ENCODE measurements at regions not wholly inside any gene's neighbourhood (a gene's known extent, or its start where the extent isn't known, plus 50 kb on each side); places are given as distances from the start of the nearest gene placed in this dataset.

DNA sequence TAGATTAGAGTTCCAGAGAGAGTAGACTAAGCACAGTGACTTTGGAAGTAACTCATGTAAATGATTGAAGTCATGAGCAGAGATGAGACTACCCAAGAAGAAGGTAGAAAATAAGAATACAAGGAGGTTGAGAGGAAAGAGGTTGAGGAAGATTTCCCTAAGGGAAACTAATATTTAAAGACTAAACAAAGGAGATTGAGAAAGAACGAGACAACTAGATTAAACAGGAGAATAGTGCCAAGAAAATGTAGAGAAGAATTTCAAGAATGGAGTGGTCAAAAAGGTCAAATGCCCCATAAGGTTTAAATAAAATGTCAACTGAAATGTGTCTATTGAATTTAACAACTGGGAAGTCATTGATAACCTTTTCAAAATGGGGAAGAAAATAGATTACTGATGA, 59.0 kb downstream of the RPS29 start:
- POLR2A ChIA-PET = no interaction called here
- CTCF ChIA-PET = no interaction called here
- BruUV-seq (replicated peaks) = no TSS peak

DNA sequence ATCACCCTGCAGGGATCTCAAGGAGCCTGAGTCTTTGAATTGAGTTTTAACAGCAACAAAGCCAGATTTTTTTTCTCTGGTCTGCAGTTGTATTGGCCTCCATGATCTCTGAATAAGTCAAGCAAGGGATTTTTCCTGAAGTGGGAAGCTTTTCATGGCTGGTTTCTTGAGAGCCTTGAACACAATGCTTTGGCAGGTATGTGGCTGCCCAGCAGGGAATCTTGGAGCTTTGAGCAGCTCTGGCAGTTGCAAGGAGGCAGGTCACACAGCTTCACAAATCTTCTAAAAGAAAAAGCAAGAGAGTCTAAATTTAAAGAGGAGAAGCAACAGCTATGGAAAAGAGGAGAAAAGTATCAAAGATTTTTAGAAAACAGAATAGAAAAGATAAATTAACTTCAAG, 60.1 kb downstream of the RPS29 start:
- H3K4me2 ChIP-seq (ENCODE audit: low read length) = no peak overlapping the region
- ChIA-PET CTCF (interaction anchor here (0.7 kb wide), 1 partner anchor 64 kb away, joined by 3 read pairs; no protein-coding TSS in a partner anchor), RAD21 (ENCODE audit: low non-redundant PET in 1 of 2, low total read pairs in 2 of 2, uncharacterized antibody in 2 of 2, unreplicated experiment in 2 of 2) (no interaction called here), POLR2A (no interaction called here)
- H3K9ac ChIP-seq (ENCODE audit: low read length) = no peak overlapping the region
- no peaks in the 10 kb centered on the region for H3K9me3 ChIP-seq (ENCODE audit: control insufficient read depth in 1 of 2, insufficient read depth in 1 of 2, low read depth in 1 of 2, low read length in 2 of 2)
- H2AFZ ChIP-seq (ENCODE audit: low read depth, low read length, poor library complexity, severe bottlenecking) = no peak overlapping the region
- DNase-seq (ENCODE audit: low read depth, low spot score) (no peak), ATAC-seq (no peak)
- H4K20me1 ChIP-seq (ENCODE audit: insufficient read depth) = no peaks in the 10 kb centered on the region
- no peaks in the 10 kb centered on the region for H3K79me2 ChIP-seq (ENCODE audit: insufficient read depth, low read length)
- no peaks in the 10 kb centered on the region for H3K27me3 ChIP-seq (ENCODE audit: insufficient read depth, low read length)
- BruUV-seq (replicated peaks) = no TSS peak
- no peaks in the 10 kb centered on the region for H3K4me1 ChIP-seq (ENCODE audit: control insufficient read depth in 1 of 2, insufficient read depth in 2 of 2, low read length in 2 of 2)
- no peaks in the 10 kb centered on the region for H3K36me3 ChIP-seq (ENCODE audit: control insufficient read depth in 1 of 2, insufficient read depth in 2 of 2, low read length in 2 of 2)
- intact Hi-C loops (cut with micrococcal nuclease) = no loop called here
- H3K9me2 ChIP-seq (ENCODE audit: insufficient read depth) = no peaks in the 10 kb centered on the region
- no peak overlapping the region for H3K4me3 ChIP-seq (replicated peaks in 1 of 2; ENCODE audit: low read depth in 1 of 2, low read length in 2 of 2)
- H3K27ac ChIP-seq (ENCODE audit: low read depth, low read length) = no peak overlapping the region
- TF ChIP-seq EZH2 (IDR thresholded peaks at IDR 0.05) (no peak), ZFX (IDR thresholded peaks at IDR 0.05) (no peak), POLR2AphosphoS5 (IDR thresholded peaks at IDR 0.05; ENCODE audit: low read depth, low read length) (no peak), CEBPB (IDR thresholded peaks at IDR 0.05; ENCODE audit: low read depth) (no peak), CTCF (IDR thresholded peaks at IDR 0.05 in 2 of 3, conservative IDR thresholded peaks at IDR 0.05 in 1 of 3; ENCODE audit: borderline replicate concordance in 1 of 3, insufficient read depth in 1 of 3, low read depth in 2 of 3, low read length in 2 of 3) (no peak), EZH2phosphoT487 (IDR thresholded peaks at IDR 0.05; ENCODE audit: borderline replicate concordance) (no peak), TCF7L2 (IDR thresholded peaks at IDR 0.05; ENCODE audit: borderline replicate concordance, extremely low read depth, insufficient read depth, insufficient read length) (no peak), POLR2A (IDR thresholded peaks at IDR 0.05; ENCODE audit: borderline replicate concordance, extremely low read depth, insufficient read depth, insufficient read length) (no peak), REST (IDR thresholded peaks at IDR 0.05; ENCODE audit: low read depth) (no peak), ELF1 (IDR thresholded peaks at IDR 0.05; ENCODE audit: borderline replicate concordance, low read depth) (no peak)
- TF ChIP-seq, protein P1, sequence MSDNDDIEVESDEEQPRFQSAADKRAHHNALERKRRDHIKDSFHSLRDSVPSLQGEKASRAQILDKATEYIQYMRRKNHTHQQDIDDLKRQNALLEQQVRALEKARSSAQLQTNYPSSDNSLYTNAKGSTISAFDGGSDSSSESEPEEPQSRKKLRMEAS (IDR thresholded peaks at IDR 0.05) = no peak

More for the DNA sequence above, 59.0 kb downstream of the RPS29 start:
- Histone ChIP-seq H3K36me3 (ENCODE audit: control insufficient read depth in 1 of 2, insufficient read depth in 2 of 2, low read length in 2 of 2) (no peaks in the 10 kb centered on the region), H3K4me3 (replicated peaks in 1 of 2; ENCODE audit: low read depth in 1 of 2, low read length in 2 of 2) (no peak overlapping the region), H3K9me3 (ENCODE audit: control insufficient read depth in 1 of 2, insufficient read depth in 1 of 2, low read depth in 1 of 2, low read length in 2 of 2) (no peaks in the 10 kb centered on the region), H3K79me2 (ENCODE audit: insufficient read depth, low read length) (no peaks in the 10 kb centered on the region), H3K27ac (ENCODE audit: low read depth, low read length) (no peak overlapping the region), H3K9me2 (ENCODE audit: insufficient read depth) (no peaks in the 10 kb centered on the region), H3K4me1 (ENCODE audit: control insufficient read depth in 1 of 2, insufficient read depth in 2 of 2, low read length in 2 of 2) (no peaks in the 10 kb centered on the region), H2AFZ (ENCODE audit: low read depth, low read length, poor library complexity, severe bottlenecking) (no peak overlapping the region), H4K20me1 (ENCODE audit: insufficient read depth) (no peaks in the 10 kb centered on the region), H3K9ac (ENCODE audit: low read length) (no peak overlapping the region), H3K4me2 (ENCODE audit: low read length) (no peak overlapping the region), H3K27me3 (ENCODE audit: insufficient read depth, low read length) (no peaks in the 10 kb centered on the region)
- TF ChIP-seq TCF7L2 (IDR thresholded peaks at IDR 0.05; ENCODE audit: borderline replicate concordance, extremely low read depth, insufficient read depth, insufficient read length) (no peak), SP1 (IDR thresholded peaks at IDR 0.05; ENCODE audit: low read depth) (no peak), POLR2A (IDR thresholded peaks at IDR 0.05; ENCODE audit: borderline replicate concordance, extremely low read depth, insufficient read depth, insufficient read length) (no peak), ATF3 (IDR thresholded peaks at IDR 0.05) (no peak), POLR2AphosphoS5 (IDR thresholded peaks at IDR 0.05; ENCODE audit: low read depth, low read length) (no peak), EZH2 (IDR thresholded peaks at IDR 0.05) (no peak), CBX3 (IDR thresholded peaks at IDR 0.05; ENCODE audit: low read depth) (no peak), SIN3A (IDR thresholded peaks at IDR 0.05; ENCODE audit: low read depth) (no peak)
- TF ChIP-seq, protein P1 (IDR thresholded peaks at IDR 0.05) = no peak
- intact Hi-C loops (cut with micrococcal nuclease) = no loop called here
- DNase-seq (ENCODE audit: low read depth, low spot score) (no peak), ATAC-seq (no peak)
- RAD21 ChIA-PET (ENCODE audit: low non-redundant PET in 1 of 2, low total read pairs in 2 of 2, uncharacterized antibody in 2 of 2, unreplicated experiment in 2 of 2) = no interaction called here
